ENCODE measurements at regions not wholly inside any gene's neighbourhood (a gene's known extent, or its start where the extent isn't known, plus 50 kb on each side); places are given as distances from the start of the nearest gene placed in this dataset.

- no peaks in the 10 kb centered on the region for H3K27me3 Mint-ChIP-seq (ENCODE audit: insufficient read depth, low read depth)
- Histone ChIP-seq H3K27me3 (no peaks in the 10 kb centered on the region), H2AFZ (replicated peaks) (no peak overlapping the region), H3K4me2 (no peak overlapping the region), H3K4me1 (peaks cover 19% of the 10 kb centered on the region), H3K4me3 (no peak overlapping the region), H3K27ac (no peak overlapping the region), H4K20me1 (ENCODE audit: low read depth) (no peaks in the 10 kb centered on the region), H3K36me3 (no peaks in the 10 kb centered on the region), H3K79me2 (ENCODE audit: low read depth) (no peaks in the 10 kb centered on the region), H3K9me3 (ENCODE audit: low read depth) (peaks cover 8% of the 10 kb centered on the region), H3F3A (ENCODE audit: low read depth) (peaks cover 15% of the 10 kb centered on the region), H3K9ac (no peak overlapping the region)
- peaks cover 7% of the 10 kb centered on the region for H3K9me3 Mint-ChIP-seq
- no peak for DNase-seq (ENCODE audit: low spot score)
- H3K4me1 Mint-ChIP-seq = no peaks in the 10 kb centered on the region
- TF ChIP-seq EZH2 (IDR thresholded peaks at IDR 0.05) (no peak), EZH2phosphoT487 (IDR thresholded peaks at IDR 0.05) (no peak), CTCF (IDR thresholded peaks at IDR 0.05) (no peak)
- no peak overlapping the region for H3K27ac Mint-ChIP-seq
- H3K36me3 Mint-ChIP-seq = no peaks in the 10 kb centered on the region
- H3K4me3 Mint-ChIP-seq = no peak overlapping the region
Observed at GRCh38 chr9:79384091-79384490, 187.7 kb upstream of the TLE4 start.

- peaks cover 6% of the 10 kb centered on the region for H3K9me3 Mint-ChIP-seq
- no peaks in the 10 kb centered on the region for H3K36me3 Mint-ChIP-seq
- no peak overlapping the region for H3K4me2 ChIP-seq
- H3K79me2 ChIP-seq (ENCODE audit: low read depth) = no peaks in the 10 kb centered on the region
- peaks cover 7% of the 10 kb centered on the region for H3K9me3 ChIP-seq (ENCODE audit: low read depth)
- no peak overlapping the region for H3K27ac ChIP-seq
- no peak overlapping the region for H3K4me3 Mint-ChIP-seq
- peaks cover 19% of the 10 kb centered on the region for H3K4me1 ChIP-seq
- TF ChIP-seq CTCF (IDR thresholded peaks at IDR 0.05) = no peak
- TF ChIP-seq EZH2phosphoT487 (IDR thresholded peaks at IDR 0.05) = no peak
- TF ChIP-seq EZH2 (IDR thresholded peaks at IDR 0.05) = no peak
- no peaks in the 10 kb centered on the region for H3K27me3 Mint-ChIP-seq (ENCODE audit: insufficient read depth, low read depth)
- H3F3A ChIP-seq (ENCODE audit: low read depth) = peaks cover 15% of the 10 kb centered on the region
- H2AFZ ChIP-seq (replicated peaks) = no peak overlapping the region
- no peaks in the 10 kb centered on the region for H3K27me3 ChIP-seq
- no peak overlapping the region for H3K4me3 ChIP-seq
- no peaks in the 10 kb centered on the region for H3K36me3 ChIP-seq
- no peaks in the 10 kb centered on the region for H3K4me1 Mint-ChIP-seq
- DNase-seq (ENCODE audit: low spot score) = no peak
- no peaks in the 10 kb centered on the region for H4K20me1 ChIP-seq (ENCODE audit: low read depth)
- H3K27ac Mint-ChIP-seq = no peak overlapping the region
- no peak overlapping the region for H3K9ac ChIP-seq
Observed at GRCh38 chr9:79384501-79384900, 187.3 kb upstream of the TLE4 start.

- Histone ChIP-seq H3K4me3 (no peak overlapping the region), H3K27ac (no peak overlapping the region), H3K4me1 (peaks cover 18% of the 10 kb centered on the region), H3K4me2 (no peak overlapping the region), H3K79me2 (ENCODE audit: low read depth) (no peaks in the 10 kb centered on the region), H3K36me3 (no peaks in the 10 kb centered on the region), H4K20me1 (ENCODE audit: low read depth) (no peaks in the 10 kb centered on the region), H2AFZ (replicated peaks) (no peak overlapping the region), H3K9me3 (ENCODE audit: low read depth) (no peaks in the 10 kb centered on the region), H3K9ac (no peak overlapping the region), H3F3A (ENCODE audit: low read depth) (peaks cover 9% of the 10 kb centered on the region), H3K27me3 (no peaks in the 10 kb centered on the region)
- no peaks in the 10 kb centered on the region for H3K9me3 Mint-ChIP-seq
- no peak overlapping the region for H3K27ac Mint-ChIP-seq
- no peak overlapping the region for H3K4me3 Mint-ChIP-seq
- H3K4me1 Mint-ChIP-seq = no peaks in the 10 kb centered on the region
- no peaks in the 10 kb centered on the region for H3K36me3 Mint-ChIP-seq
- no peaks in the 10 kb centered on the region for H3K27me3 Mint-ChIP-seq (ENCODE audit: insufficient read depth, low read depth)
- no peak for DNase-seq (ENCODE audit: low spot score)
- no peak for TF ChIP-seq EZH2phosphoT487 (IDR thresholded peaks at IDR 0.05)
Observed at GRCh38 chr9:79387101-79387835, 184.5 kb upstream of the TLE4 start.

- H3K36me3 ChIP-seq = no peaks in the 10 kb centered on the region
- H3K4me3 Mint-ChIP-seq = no peak overlapping the region
- no peaks in the 10 kb centered on the region for H3K9me3 ChIP-seq (ENCODE audit: low read depth)
- no peaks in the 10 kb centered on the region for H3K9me3 Mint-ChIP-seq
- no peaks in the 10 kb centered on the region for H3K36me3 Mint-ChIP-seq
- H3K27ac Mint-ChIP-seq = no peak overlapping the region
- no peak for DNase-seq (ENCODE audit: low spot score)
- H3K4me2 ChIP-seq = no peak overlapping the region
- no peaks in the 10 kb centered on the region for H3K79me2 ChIP-seq (ENCODE audit: low read depth)
- H3K9ac ChIP-seq = no peak overlapping the region
- peaks cover 4% of the 10 kb centered on the region for H3F3A ChIP-seq (ENCODE audit: low read depth)
- no peak overlapping the region for H3K4me3 ChIP-seq
- no peaks in the 10 kb centered on the region for H3K27me3 ChIP-seq
- peaks cover 4% of the 10 kb centered on the region for H3K4me1 Mint-ChIP-seq
- H3K27me3 Mint-ChIP-seq (ENCODE audit: insufficient read depth, low read depth) = no peaks in the 10 kb centered on the region
- no peak overlapping the region for H2AFZ ChIP-seq (replicated peaks)
- no peak for TF ChIP-seq EZH2phosphoT487 (IDR thresholded peaks at IDR 0.05)
- no peak for TF ChIP-seq CTCF (IDR thresholded peaks at IDR 0.05)
- TF ChIP-seq EZH2 (IDR thresholded peaks at IDR 0.05) = no peak
- peaks cover 15% of the 10 kb centered on the region for H3K4me1 ChIP-seq
- no peaks in the 10 kb centered on the region for H4K20me1 ChIP-seq (ENCODE audit: low read depth)
- no peak overlapping the region for H3K27ac ChIP-seq
Observed at GRCh38 chr9:79390077-79390698, 181.6 kb upstream of the TLE4 start.
